DMS 273 (cell line): ENCODE measurements at regions not wholly inside any gene's neighbourhood (a gene's known extent, or its start where the extent isn't known, plus 50 kb on each side); places are given as distances from the start of the nearest gene placed in this dataset.
"Not testable (repeated sequence)": the region's sequence is repeated elsewhere in the genome, so short reads cannot be mapped to it uniquely, and the experiment has no call there.

Experiments used
- DNase-seq: peaks from one replicate; lab custom pipeline; 2025; ENCODE audit not compliant: unreplicated experiment; lab: John Stamatoyannopoulos, UW

- DNase-seq, result no peak
Observed at GRCh38 chr7:17437586-17437985, 139.1 kb downstream of the AHR start.

- DNase-seq, result not testable (repeated sequence)
Observed at GRCh38 chr7:17440025-17440784, 141.8 kb downstream of the AHR start.

DNA sequence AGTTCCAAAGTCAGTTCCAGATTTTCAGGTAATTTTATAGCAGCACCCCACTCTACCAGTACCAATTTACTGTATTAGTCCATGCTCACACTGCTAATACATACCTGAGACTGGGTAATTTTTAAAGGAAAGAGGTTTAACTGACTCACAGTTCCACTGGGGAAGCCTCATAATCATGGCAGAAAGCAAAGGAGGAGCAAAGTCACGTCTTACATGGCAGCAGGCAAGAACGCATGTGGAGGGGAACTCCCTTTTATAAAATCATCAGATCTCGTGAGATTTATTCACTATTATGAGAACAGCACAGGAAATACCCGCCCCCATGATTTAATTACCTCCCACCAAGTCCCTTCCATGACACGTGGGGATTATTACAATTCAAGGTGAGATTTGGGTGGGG, 142.4 kb downstream of the AHR start:
- no peak for DNase-seq

GRCh38 chr7:17441557-17441956, 143.1 kb downstream of the AHR start:
- DNase-seq, result no peak

- DNase-seq, result no peak
Observed at GRCh38 chr7:17444151-17444550, 145.7 kb downstream of the AHR start.

DNA sequence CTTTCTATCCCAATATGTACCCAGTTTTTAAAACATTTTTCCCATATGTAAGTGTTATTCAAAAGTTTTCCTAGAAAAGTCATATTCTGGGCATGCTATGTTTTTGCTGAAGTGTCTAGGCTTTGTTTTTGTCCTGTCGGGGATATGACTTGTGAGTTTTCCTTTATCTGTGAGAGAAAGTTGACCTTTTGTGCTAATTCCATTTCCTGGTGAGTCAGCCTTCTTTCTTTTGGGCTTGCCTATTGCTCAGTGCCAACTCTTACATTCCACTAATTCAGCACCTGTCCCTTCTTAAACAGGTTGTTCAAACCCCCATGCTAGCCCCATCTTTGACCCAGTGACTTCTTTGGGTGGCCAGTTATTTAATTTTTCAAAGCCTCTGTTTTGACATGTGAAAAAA, 146.2 kb downstream of the AHR start:
- DNase-seq, result no peak

DNA sequence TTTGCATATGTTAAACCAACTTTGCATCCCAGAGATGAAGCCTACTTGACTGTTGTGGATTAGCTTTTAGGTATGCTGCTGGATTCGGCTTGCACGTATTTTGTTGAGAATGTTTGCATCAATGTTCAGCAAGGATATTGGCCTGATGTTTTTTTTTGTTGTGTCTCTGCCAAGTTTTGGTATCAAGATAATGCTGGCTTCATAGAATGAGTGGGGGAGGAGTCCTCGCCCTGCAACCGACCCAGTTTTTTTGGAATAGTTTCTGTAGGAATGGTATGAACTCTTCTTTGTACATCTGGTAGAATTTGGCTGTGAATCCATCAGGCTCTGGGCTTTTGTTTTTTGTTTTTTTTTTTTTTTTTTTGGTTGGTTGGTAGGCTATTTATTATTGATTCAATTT, 147.9 kb downstream of the AHR start:
- no peak for DNase-seq

- no peak for DNase-seq
Observed at GRCh38 chr7:17447728-17448478, 149.5 kb downstream of the AHR start.

DNA sequence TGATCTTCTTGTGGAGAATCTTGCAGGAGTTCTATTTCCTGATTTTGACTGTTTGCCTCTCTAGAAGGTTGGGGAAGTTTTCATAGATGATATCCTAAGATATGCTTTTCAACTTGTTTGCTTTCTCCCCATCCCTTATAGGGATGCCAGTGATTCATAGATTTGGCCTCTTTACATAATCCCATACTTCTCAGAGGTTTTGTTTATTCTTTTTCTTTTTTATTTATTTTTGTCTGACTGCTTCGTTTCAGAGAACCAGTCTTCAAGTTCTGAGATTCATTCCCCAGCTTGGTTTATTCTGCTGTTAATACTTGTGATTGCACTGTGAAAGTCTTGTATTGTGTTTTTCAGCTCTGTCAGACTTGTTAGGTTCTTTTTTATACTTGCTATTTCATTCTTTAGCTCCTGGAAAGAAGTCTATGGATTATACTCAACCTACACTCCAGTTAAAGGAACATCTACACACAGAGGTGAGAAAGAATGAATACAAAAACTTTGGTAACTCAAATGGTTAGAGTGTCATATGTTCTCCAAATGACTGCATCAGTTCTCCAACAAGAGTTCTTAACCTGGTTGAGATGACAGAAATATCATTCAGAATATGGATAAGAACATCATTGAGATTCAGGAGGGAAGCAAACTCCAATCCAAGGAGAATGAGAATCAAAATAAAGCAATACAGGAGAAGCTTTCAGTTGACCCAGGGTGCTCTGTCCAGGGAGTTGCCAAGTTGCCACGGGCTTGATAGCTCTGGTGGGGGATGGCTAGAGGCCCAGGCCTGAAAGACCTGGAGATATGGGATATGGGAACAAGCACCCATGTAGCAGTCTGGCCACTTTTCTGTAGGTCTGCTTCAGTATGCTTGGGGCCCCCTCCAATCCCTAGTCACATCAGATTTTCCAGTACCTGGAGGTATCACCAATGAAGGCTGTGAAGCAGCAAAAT, 150.3 kb downstream of the AHR start:
- no peak for DNase-seq

GRCh38 chr7:17456541-17456940, 158.1 kb downstream of the AHR start:
- no peak for DNase-seq

DNA sequence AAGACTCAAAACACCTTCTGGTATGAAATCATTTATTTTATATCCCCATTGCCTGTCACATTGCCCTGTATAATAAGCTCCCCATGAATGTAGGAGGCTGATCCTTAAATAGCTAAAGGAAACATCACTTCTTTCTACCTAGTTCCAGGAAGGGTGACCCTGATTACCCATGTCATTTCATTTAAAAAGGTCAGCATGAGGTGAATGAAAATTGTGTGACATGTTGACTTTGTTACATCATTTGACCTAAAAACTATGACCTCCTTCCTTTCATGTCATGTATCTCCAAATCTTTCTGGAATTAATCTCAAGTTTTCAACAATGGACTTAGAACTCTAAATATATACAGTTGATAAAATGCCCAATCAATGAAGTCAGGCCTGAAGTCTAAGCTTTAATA, 161.5 kb downstream of the AHR start:
- no peak for DNase-seq

GRCh38 chr7:17460665-17461064, 162.2 kb downstream of the AHR start:
- no peak for DNase-seq

DNA sequence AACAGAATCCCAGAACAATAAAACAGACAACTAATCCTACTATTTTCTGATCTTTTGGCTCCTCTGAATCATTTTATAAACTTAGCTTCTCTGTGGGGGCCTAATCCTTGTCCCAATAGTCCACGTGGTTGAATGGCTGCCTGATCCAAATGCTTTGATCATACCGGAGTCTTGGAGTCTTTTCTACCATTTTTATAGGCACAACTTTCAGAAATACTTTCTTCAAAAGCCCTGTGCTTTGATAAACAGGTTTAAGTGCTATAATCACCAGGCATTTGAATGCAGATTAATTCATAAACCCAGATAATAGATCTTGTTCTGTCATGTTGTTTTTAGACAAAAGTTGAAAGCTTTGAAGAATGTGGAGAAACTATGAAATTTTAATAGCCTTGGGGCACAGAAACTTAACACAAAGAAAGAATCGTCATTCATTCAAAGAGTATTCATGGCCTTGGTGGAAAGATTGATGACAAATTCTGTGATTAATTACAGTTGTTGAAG, 163.7 kb downstream of the AHR start:
- no peak for DNase-seq

- DNase-seq, result no peak
Observed at GRCh38 chr7:17463511-17464085, 165.1 kb downstream of the AHR start.

GRCh38 chr7:17466216-17466615, 167.8 kb downstream of the AHR start:
- DNase-seq, result no peak

GRCh38 chr7:17467386-17467945, 169.0 kb downstream of the AHR start:
- DNase-seq, result no peak

DNA sequence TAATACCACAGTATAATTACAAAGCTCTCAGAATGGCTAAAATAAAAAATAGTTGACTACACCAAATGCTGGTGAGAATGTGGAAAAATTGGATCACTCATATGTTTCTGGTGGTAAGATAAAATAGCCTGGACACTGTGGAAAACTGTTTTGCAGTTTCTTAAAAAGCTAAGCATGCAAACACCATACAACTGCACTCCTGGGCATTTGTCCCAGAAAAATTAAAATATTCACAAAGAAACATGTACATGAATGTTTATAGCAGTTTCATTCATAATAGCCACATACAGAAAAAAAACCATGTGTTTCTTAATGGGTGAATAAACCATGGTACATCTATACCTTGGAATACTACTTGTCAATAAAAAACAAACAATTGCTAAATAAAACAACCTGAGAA, 172.9 kb downstream of the AHR start:
- DNase-seq, result no peak

DNA sequence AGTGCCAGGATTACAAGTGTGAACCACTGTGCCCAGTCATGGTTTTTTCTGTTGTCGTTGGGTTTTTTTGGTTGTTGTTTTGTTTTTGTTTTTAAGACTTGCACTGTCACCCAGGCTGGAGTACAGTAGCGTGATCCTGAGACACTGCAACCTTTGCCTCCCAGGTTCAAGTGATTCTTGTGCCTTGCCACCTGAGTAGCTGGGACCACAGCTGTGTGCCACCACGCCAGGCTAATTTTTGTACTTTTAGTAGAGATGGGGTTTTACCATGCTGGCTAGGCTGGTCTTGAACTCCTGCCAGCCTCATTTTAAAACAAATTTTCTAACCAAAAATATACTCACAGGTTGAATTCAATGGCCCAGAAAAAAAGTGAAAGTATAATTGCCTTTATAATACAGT, 174.1 kb downstream of the AHR start:
- DNase-seq, result no peak

DNA sequence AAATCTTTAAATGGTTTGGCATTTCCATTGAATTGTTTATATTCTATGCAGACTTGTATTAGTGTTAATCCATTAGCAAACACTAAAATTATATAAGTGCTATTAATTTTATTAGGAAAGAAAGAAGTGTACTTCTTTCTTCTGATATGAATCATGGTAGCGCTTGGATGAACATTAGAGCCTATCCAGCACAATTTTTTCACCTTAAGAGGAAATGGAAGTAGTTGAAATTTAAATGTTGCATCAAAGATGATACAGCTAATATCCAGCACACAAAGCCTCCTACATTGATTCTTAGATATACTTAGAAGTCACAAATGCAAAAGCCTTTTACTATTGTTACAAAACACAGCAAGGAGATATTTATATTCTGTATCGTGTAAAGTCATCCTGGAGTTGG, 174.5 kb downstream of the AHR start:
- no peak for DNase-seq

GRCh38 chr7:17474724-17475344, 176.4 kb downstream of the AHR start:
- DNase-seq, result peak; percentile 13
